Spleen (tissue), 7 donors: ENCODE measurements at regions not wholly inside any gene's neighbourhood (a gene's known extent, or its start where the extent isn't known, plus 50 kb on each side); places are given as distances from the start of the nearest gene placed in this dataset.

Experiments
- CTCF ChIP-seq, 11 experiments: fragments of 200-600 bp in 7 of 11; fragments of 450-650 bp in 4 of 11; sonication (generic) in 4 of 11; IDR thresholded peaks in 8 of 11; conservative IDR thresholded peaks in 3 of 11; 1 replicate in 7 of 11; 2 replicates in 4 of 11; pipeline versions ENCODE4 v1.4.0 to v1.8.0; 2016 to 2021; ENCODE audit warnings: antibody characterized with exemption in 11 of 11, inconsistent platforms in 4 of 11, mild to moderate bottlenecking in 1 of 11
- POLR2A ChIP-seq, 3 donors: fragments of 450-650 bp; IDR thresholded peaks; one replicate each; pipeline ENCODE4 v1.5.1; 2017; ENCODE audit warnings: antibody characterized with exemption in 3 of 3, mild to moderate bottlenecking in 1 of 3
- donor health status: DM: no; HTN: no; CAD: no; lungs with moderate emphysema.
- donor health status: DM: no; HTN: no; CAD: no.
- donor health status: DM: no; HTN: no; CAD: no.

DNA sequence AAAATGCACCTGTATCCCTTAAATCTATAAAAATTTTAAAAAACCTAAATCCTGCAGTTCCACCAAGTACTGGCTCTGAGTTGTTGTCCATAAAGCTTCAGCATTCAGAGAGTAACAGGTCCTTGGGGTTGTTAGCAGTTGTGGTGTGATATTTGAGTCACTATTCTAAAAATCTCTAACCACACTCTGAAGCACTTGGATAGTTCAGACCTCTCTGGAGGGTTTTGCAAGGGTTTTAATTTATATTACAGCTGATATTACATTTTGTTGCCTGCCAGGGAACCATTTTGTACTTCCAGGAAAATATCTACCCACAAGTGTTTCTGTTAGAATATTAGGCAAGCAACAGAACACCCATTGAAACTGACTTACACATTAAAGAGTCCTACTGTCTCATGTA is 255.6 kb downstream of the TBL1XR1 start:
- no peak for TF ChIP-seq CTCF (IDR thresholded peaks at IDR 0.05 in 8 of 11, conservative IDR thresholded peaks at IDR 0.05 in 3 of 11)
- TF ChIP-seq POLR2A (IDR thresholded peaks at IDR 0.05), result no peak
